ENCODE measurements at regions not wholly inside any gene's neighbourhood (a gene's known extent, or its start where the extent isn't known, plus 50 kb on each side); places are given as distances from the start of the nearest gene placed in this dataset.

DNA sequence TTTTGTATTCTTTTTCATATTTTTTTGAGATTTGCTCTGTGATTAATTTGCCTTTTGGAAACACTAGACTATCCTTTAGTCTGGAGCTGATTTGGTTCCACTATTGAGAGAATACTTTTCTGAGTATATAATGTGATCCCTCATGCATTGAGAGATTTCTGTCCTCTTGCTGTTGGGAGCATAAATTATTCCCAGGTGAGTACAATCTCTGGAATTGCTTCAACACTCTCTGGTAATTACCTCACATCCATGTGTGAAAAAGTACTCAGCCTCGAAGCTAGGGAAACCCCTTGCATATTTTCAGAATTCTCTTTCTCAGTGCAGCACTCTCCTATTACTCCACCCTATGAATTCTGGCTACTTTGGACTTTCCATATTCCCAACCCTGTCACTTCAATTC lies 550.0 kb downstream of the RAPGEF2 start:
- no peak overlapping the region for H3K4me3 ChIP-seq (ENCODE audit: control insufficient read depth in 2 of 3, extremely low read depth in 1 of 3, insufficient read depth in 2 of 3, low read depth in 1 of 3, low read length in 3 of 3)
- H2AFZ ChIP-seq (ENCODE audit: control insufficient read depth, low read length): no peak overlapping the region
- H3K9ac ChIP-seq (ENCODE audit: control insufficient read depth, extremely low read depth, insufficient read depth, low read length): no peak overlapping the region
- DNase-seq (ENCODE audit: low read depth, low spot score): no peak
- no peaks in the 10 kb centered on the region for H3K36me3 ChIP-seq (ENCODE audit: control insufficient read depth in 2 of 2, extremely low read depth in 1 of 2, insufficient read depth in 2 of 2, low read length in 2 of 2)
- H3K79me2 ChIP-seq (ENCODE audit: control insufficient read depth, insufficient read depth, low read length): no peaks in the 10 kb centered on the region
- dilution Hi-C loops (cut with MboI; ENCODE audit: extremely low pct_ligation_motif_present, low sequenced_read_pairs): no loop called here
- no peaks in the 10 kb centered on the region for H3K27me3 ChIP-seq (ENCODE audit: control insufficient read depth, extremely low read depth, insufficient read depth, low read length)
- H3K4me1 ChIP-seq (ENCODE audit: control insufficient read depth, extremely low read depth, insufficient read depth, low read length): no peaks in the 10 kb centered on the region
- TF ChIP-seq, protein P1, sequence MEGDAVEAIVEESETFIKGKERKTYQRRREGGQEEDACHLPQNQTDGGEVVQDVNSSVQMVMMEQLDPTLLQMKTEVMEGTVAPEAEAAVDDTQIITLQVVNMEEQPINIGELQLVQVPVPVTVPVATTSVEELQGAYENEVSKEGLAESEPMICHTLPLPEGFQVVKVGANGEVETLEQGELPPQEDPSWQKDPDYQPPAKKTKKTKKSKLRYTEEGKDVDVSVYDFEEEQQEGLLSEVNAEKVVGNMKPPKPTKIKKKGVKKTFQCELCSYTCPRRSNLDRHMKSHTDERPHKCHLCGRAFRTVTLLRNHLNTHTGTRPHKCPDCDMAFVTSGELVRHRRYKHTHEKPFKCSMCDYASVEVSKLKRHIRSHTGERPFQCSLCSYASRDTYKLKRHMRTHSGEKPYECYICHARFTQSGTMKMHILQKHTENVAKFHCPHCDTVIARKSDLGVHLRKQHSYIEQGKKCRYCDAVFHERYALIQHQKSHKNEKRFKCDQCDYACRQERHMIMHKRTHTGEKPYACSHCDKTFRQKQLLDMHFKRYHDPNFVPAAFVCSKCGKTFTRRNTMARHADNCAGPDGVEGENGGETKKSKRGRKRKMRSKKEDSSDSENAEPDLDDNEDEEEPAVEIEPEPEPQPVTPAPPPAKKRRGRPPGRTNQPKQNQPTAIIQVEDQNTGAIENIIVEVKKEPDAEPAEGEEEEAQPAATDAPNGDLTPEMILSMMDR (optimal IDR thresholded peaks at IDR 0.05 in 1 of 3, IDR thresholded peaks at IDR 0.05 in 1 of 3, conservative IDR thresholded peaks at IDR 0.05 in 1 of 3; ENCODE audit: extremely low read depth in 1 of 3, insufficient read depth in 2 of 3, low read length in 3 of 3): no peak
- no peak for TF ChIP-seq EZH2 (IDR thresholded peaks at IDR 0.05; ENCODE audit: low read length)
- H3K9me3 ChIP-seq (ENCODE audit: control insufficient read depth, low read depth, low read length): no peaks in the 10 kb centered on the region
- H3K9me1 ChIP-seq (ENCODE audit: control insufficient read depth, extremely low read depth, insufficient read depth, low read length): no peaks in the 10 kb centered on the region
- H4K20me1 ChIP-seq (ENCODE audit: control insufficient read depth, extremely low read depth, insufficient read depth, low read length): no peaks in the 10 kb centered on the region
- no peak for FAIRE-seq
- H3K27ac ChIP-seq (ENCODE audit: control insufficient read depth, insufficient read depth, low read length): no peak overlapping the region
- no peak overlapping the region for H3K4me2 ChIP-seq (ENCODE audit: control insufficient read depth, extremely low read depth, insufficient read depth, low read depth, low read length)

DNA sequence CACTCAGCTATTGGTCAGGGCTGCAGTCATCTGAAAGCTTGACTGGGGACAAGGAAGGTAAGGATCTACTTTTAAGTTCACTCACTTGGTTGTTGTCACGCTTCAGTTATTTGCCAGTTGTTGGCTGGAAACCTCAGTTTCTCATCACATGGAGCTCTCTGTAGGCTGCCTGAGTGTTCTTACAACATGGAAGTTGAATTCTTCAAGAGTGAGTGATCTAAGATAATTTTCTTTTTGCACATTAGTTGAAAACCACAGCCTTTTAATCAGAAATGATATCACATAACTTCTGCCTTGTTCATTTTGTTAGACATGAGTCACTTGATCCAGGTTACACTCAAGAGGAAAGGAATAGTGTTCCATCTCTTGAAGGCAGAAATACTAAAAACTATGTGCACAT lies 552.7 kb downstream of the RAPGEF2 start:
- Histone ChIP-seq H3K4me3 (ENCODE audit: control insufficient read depth in 2 of 3, extremely low read depth in 1 of 3, insufficient read depth in 2 of 3, low read depth in 1 of 3, low read length in 3 of 3) (no peak overlapping the region), H3K27ac (ENCODE audit: control insufficient read depth, insufficient read depth, low read length) (no peak overlapping the region), H3K27me3 (ENCODE audit: control insufficient read depth, extremely low read depth, insufficient read depth, low read length) (no peaks in the 10 kb centered on the region), H3K4me1 (ENCODE audit: control insufficient read depth, extremely low read depth, insufficient read depth, low read length) (no peaks in the 10 kb centered on the region), H3K9ac (ENCODE audit: control insufficient read depth, extremely low read depth, insufficient read depth, low read length) (no peak overlapping the region), H4K20me1 (ENCODE audit: control insufficient read depth, extremely low read depth, insufficient read depth, low read length) (no peaks in the 10 kb centered on the region), H3K9me1 (ENCODE audit: control insufficient read depth, extremely low read depth, insufficient read depth, low read length) (no peaks in the 10 kb centered on the region), H3K36me3 (ENCODE audit: control insufficient read depth in 2 of 2, extremely low read depth in 1 of 2, insufficient read depth in 2 of 2, low read length in 2 of 2) (no peaks in the 10 kb centered on the region), H3K9me3 (ENCODE audit: control insufficient read depth, low read depth, low read length) (no peaks in the 10 kb centered on the region), H3K79me2 (ENCODE audit: control insufficient read depth, insufficient read depth, low read length) (peaks cover 2% of the 10 kb centered on the region), H3K4me2 (ENCODE audit: control insufficient read depth, extremely low read depth, insufficient read depth, low read depth, low read length) (no peak overlapping the region), H2AFZ (ENCODE audit: control insufficient read depth, low read length) (no peak overlapping the region)
- dilution Hi-C loops (cut with MboI; ENCODE audit: extremely low pct_ligation_motif_present, low sequenced_read_pairs): no loop called here
- TF ChIP-seq EZH2 (IDR thresholded peaks at IDR 0.05; ENCODE audit: low read length): no peak
- TF ChIP-seq, protein P1 (optimal IDR thresholded peaks at IDR 0.05 in 1 of 3, IDR thresholded peaks at IDR 0.05 in 1 of 3, conservative IDR thresholded peaks at IDR 0.05 in 1 of 3; ENCODE audit: extremely low read depth in 1 of 3, insufficient read depth in 2 of 3, low read length in 3 of 3): no peak
- FAIRE-seq (peak; percentile 74), DNase-seq (ENCODE audit: low read depth, low spot score) (peak; percentile 68)

Measured in keratinocyte (primary cell).